ENCODE measurements at regions not wholly inside any gene's neighbourhood (a gene's known extent, or its start where the extent isn't known, plus 50 kb on each side); places are given as distances from the start of the nearest gene placed in this dataset.
A peak's percentile ranks its signal among the peaks of the same experiment; 100 is the strongest.

DNA sequence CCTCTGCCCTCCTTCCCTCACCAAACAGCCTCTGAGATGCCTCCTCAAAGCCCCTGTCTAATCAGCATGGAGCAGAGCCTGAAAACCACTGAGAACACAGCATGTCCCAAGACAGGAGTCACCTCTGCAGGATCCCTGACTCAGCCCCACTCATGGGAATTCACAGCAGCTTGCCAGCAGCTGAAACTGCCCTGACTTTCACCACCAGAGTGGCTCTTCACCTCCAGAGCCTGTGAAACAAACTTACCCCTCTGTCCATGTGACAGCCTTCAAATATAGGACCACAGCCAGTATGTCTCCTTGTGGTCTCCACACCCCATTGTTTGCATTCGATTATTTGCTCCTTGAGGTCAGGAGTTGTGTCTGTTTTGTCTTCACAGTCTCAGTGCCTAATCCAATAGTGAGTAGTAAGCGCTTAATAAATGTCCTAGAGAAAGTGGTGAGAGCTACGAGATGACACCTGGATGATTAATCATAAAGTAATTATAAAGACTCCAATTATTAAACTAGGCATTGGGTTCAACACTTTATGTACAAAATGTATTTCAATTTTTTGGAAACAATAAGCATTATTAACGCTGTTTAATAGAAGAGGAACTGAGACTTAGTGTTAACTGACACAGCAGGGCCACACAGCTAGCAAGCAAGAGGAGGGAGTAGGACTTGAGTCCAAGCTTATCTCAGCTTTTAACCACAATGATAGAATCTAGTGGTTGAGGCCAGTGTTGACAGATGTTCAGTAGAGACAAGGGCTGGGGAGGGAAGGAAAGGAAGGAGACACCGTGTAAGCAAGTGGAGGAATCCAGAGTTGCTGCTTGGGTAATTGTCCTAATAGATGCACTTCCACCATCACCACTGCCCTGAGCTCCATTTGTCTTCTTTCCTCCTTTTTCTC lies 358.7 kb upstream of the TNP1 start:
- CTCF ChIA-PET (ENCODE audit: low intra/inter-chr PET ratio, low total read pairs), result no interaction called here
- no peaks in the 10 kb centered on the region for H3K79me2 ChIP-seq (ENCODE audit: insufficient read depth, low read length)
- H3K36me3 ChIP-seq (replicated peaks in 1 of 2; ENCODE audit: control insufficient read depth in 1 of 2, insufficient read depth in 2 of 2, low read length in 2 of 2), result no peaks in the 10 kb centered on the region
- H3K4me3 ChIP-seq (replicated peaks in 1 of 3; ENCODE audit: insufficient read depth in 1 of 3, low read depth in 2 of 3, low read length in 3 of 3), result no peak overlapping the region
- intact Hi-C loops (cut with micrococcal nuclease; ENCODE audit: unreplicated experiment), result no loop called here
- FAIRE-seq (no peak), DNase-seq (ENCODE audit: low spot score) (no peak), ATAC-seq (no peak)
- H3K4me2 ChIP-seq (ENCODE audit: low read depth, low read length), result no peak overlapping the region
- H3K9me3 ChIP-seq (ENCODE audit: low read length), result no peaks in the 10 kb centered on the region
- no peak overlapping the region for H3K9ac ChIP-seq (ENCODE audit: insufficient read depth, low read depth, low read length)
- no peak overlapping the region for H2AFZ ChIP-seq (ENCODE audit: low read length)
- POLR2A ChIA-PET, result no interaction called here
- peaks cover 1 to 23% of the 10 kb centered on the region in 2 experiments; a peak in 4 of 5 replicates for H3K27me3 ChIP-seq (ENCODE audit: control insufficient read depth in 1 of 2, insufficient read depth in 2 of 2, low read length in 2 of 2)
- BruUV-seq (replicated peaks), result no TSS peak
- no peaks in the 10 kb centered on the region for H3K4me1 ChIP-seq (ENCODE audit: insufficient read depth, low read length)
- TF ChIP-seq ZFX (CRISPR knock-in tag; IDR thresholded peaks at IDR 0.05; ENCODE audit: low read depth), result no peak
- no peak for TF ChIP-seq CREB1 (IDR thresholded peaks at IDR 0.05)
- TF ChIP-seq CREB1 (CRISPR knock-in tag; IDR thresholded peaks at IDR 0.05), result no peak
- TF ChIP-seq STAG1 (CRISPR knock-in tag; IDR thresholded peaks at IDR 0.05), result no peak
- no peak for TF ChIP-seq NFKB2 (CRISPR knock-in tag; IDR thresholded peaks at IDR 0.05; ENCODE audit: borderline replicate concordance)
- TF ChIP-seq ZBTB21 (CRISPR knock-in tag; IDR thresholded peaks at IDR 0.05), result no peak
- TF ChIP-seq ZNF350 (CRISPR knock-in tag; IDR thresholded peaks at IDR 0.05; ENCODE audit: borderline replicate concordance, low read depth), result no peak
- TF ChIP-seq ZNF883 (CRISPR knock-in tag; IDR thresholded peaks at IDR 0.05; ENCODE audit: not compliant biosample characterization), result no peak
- in situ Hi-C loops (cut with HindIII; ENCODE audit: extremely low pct_ligation_motif_present, low pct_unique_long_range_greater_than_20kb), result no loop called here
- no peaks in the 10 kb centered on the region for H4K20me1 ChIP-seq (ENCODE audit: insufficient read depth, low read length)
- no peak overlapping the region for H3K27ac ChIP-seq (ENCODE audit: extremely low read length, insufficient read depth, low read length)
- 13% methylated on average over 5 of the region's 5 CpGs for WGBS (ENCODE audit: low lambda C conversion rate)

- WGBS (ENCODE audit: low lambda C conversion rate), result 1% methylated on average over 2 of the region's 2 CpGs
- Histone ChIP-seq H3K9me3 (ENCODE audit: low read length) (no peaks in the 10 kb centered on the region), H3K79me2 (ENCODE audit: insufficient read depth, low read length) (no peaks in the 10 kb centered on the region), H3K27ac (ENCODE audit: extremely low read length, insufficient read depth, low read length) (no peak overlapping the region), H3K4me1 (ENCODE audit: insufficient read depth, low read length) (no peaks in the 10 kb centered on the region), H3K4me2 (ENCODE audit: low read depth, low read length) (no peak overlapping the region), H2AFZ (ENCODE audit: low read length) (no peak overlapping the region), H3K36me3 (replicated peaks in 1 of 2; ENCODE audit: control insufficient read depth in 1 of 2, insufficient read depth in 2 of 2, low read length in 2 of 2) (no peaks in the 10 kb centered on the region), H3K9ac (ENCODE audit: insufficient read depth, low read depth, low read length) (no peak overlapping the region), H4K20me1 (ENCODE audit: insufficient read depth, low read length) (no peaks in the 10 kb centered on the region), H3K27me3 (ENCODE audit: control insufficient read depth in 1 of 2, insufficient read depth in 2 of 2, low read length in 2 of 2) (peaks cover 1 to 22% of the 10 kb centered on the region in 2 experiments; a peak in 4 of 5 replicates), H3K4me3 (replicated peaks in 1 of 3; ENCODE audit: insufficient read depth in 1 of 3, low read depth in 2 of 3, low read length in 3 of 3) (no peak overlapping the region)
- intact Hi-C loops (cut with micrococcal nuclease; ENCODE audit: unreplicated experiment), result no loop called here
- in situ Hi-C loops (cut with HindIII; ENCODE audit: extremely low pct_ligation_motif_present, low pct_unique_long_range_greater_than_20kb), result no loop called here
- ChIA-PET CTCF (ENCODE audit: low intra/inter-chr PET ratio, low total read pairs) (no interaction called here), POLR2A (no interaction called here)
- FAIRE-seq (no peak), DNase-seq (ENCODE audit: low spot score) (no peak), ATAC-seq (no peak)
- TF ChIP-seq SRSF4 (IDR thresholded peaks at IDR 0.05; ENCODE audit: low read depth, low read length, poor library complexity, severe bottlenecking) (no peak), ZNF234 (CRISPR knock-in tag; conservative IDR thresholded peaks at IDR 0.05) (no peak), MAFK (conservative IDR thresholded peaks at IDR 0.05 in 1 of 2, IDR thresholded peaks at IDR 0.05 in 1 of 2; ENCODE audit: low read length in 2 of 2) (peak; percentile 91 to 94), MAFF (IDR thresholded peaks at IDR 0.05; ENCODE audit: low read depth, low read length) (peak; percentile 88)
- BruUV-seq (replicated peaks), result no TSS peak
These were observed 357.1 kb upstream of the TNP1 start for GRCh38 chr2:217216982-217217381.
